IMR-90 (cell line): ENCODE measurements at regions not wholly inside any gene's neighbourhood (a gene's known extent, or its start where the extent isn't known, plus 50 kb on each side); places are given as distances from the start of the nearest gene placed in this dataset.

Experiments used
- BHLHE40 ChIP-seq: fragments of 150-350 bp; IDR thresholded peaks from 2 replicates; pipeline ENCODE4 v1.6.1; 2016; ENCODE audit warnings: mild to moderate bottlenecking, low read depth, low read length
- CTCF ChIP-seq: conservative IDR thresholded peaks from 2 replicates; pipeline ENCODE4 v1.5.1; 2012; ENCODE audit warnings: mild to moderate bottlenecking, low read depth, low read length, improper control_type of control experiment
- ELK1 ChIP-seq: fragments of 150-350 bp; IDR thresholded peaks from 2 replicates; pipeline ENCODE4 v1.6.1; 2016; ENCODE audit warnings: low read depth, mild to moderate bottlenecking, low read length, moderate library complexity, borderline replicate concordance
- MAZ ChIP-seq: IDR thresholded peaks from 2 replicates; pipeline ENCODE4 v1.6.1; 2012; ENCODE audit warnings: low read depth, mild to moderate bottlenecking, low read length, improper control_type of control experiment, moderate library complexity, borderline replicate concordance
- POLR2A ChIP-seq: IDR thresholded peaks from 2 replicates; pipeline ENCODE4 v1.6.1; 2012; ENCODE audit warnings: mild to moderate bottlenecking, low read depth, low read length
- RCOR1 ChIP-seq: IDR thresholded peaks from 2 replicates; pipeline ENCODE4 v1.6.1; 2012; ENCODE audit warnings: mild to moderate bottlenecking, low read length, improper control_type of control experiment; ENCODE audit not compliant: insufficient replicate concordance
- RFX5 ChIP-seq: IDR thresholded peaks from 2 replicates; pipeline ENCODE4 v1.8.0; 2012; ENCODE audit warnings: low read depth, mild to moderate bottlenecking, low read length, moderate library complexity
- SMC3 ChIP-seq: fragments of 150-350 bp; IDR thresholded peaks from 2 replicates; pipeline ENCODE4 v1.6.1; 2016; ENCODE audit warnings: low read depth, mild to moderate bottlenecking, antibody characterized with exemption, low read length, moderate library complexity
- USF2 ChIP-seq: fragments of 150-350 bp; IDR thresholded peaks from 2 replicates; pipeline ENCODE4 v1.6.1; 2017; ENCODE audit warnings: mild to moderate bottlenecking, antibody characterized with exemption, low read length, low read depth

- TF ChIP-seq POLR2A: no peak
- no peak for TF ChIP-seq CTCF
- TF ChIP-seq SMC3: no peak
- no peak for TF ChIP-seq ELK1
- TF ChIP-seq RFX5: no peak
- TF ChIP-seq USF2: no peak
- no peak for TF ChIP-seq MAZ
- TF ChIP-seq RCOR1: no peak
- TF ChIP-seq BHLHE40: no peak
Measured at GRCh38 chr6:4714961-4715501, 61.2 kb upstream of the CDYL start.
